NCI-H2171 treated with DMSO at 0.1 percent for 48 hours (cell line): ENCODE measurements at regions not wholly inside any gene's neighbourhood (a gene's known extent, or its start where the extent isn't known, plus 50 kb on each side); places are given as distances from the start of the nearest gene placed in this dataset.

Source experiments
- DNase-seq: peaks from one replicate; lab custom pipeline; 2025; lab: John Stamatoyannopoulos, UW

- no peak for DNase-seq
These were observed 498.2 kb upstream of the CD180 start for GRCh38 chr5:67694810-67695191.

GRCh38 chr5:67693956-67694809 lies 497.6 kb upstream of the CD180 start:
- DNase-seq, result no peak

- DNase-seq, result no peak
These were observed 490.1 kb upstream of the CD180 start for GRCh38 chr5:67686746-67687145.

GRCh38 chr5:67681703-67682102 lies 485.1 kb upstream of the CD180 start:
- DNase-seq, result no peak

GRCh38 chr5:67680099-67680498 lies 483.5 kb upstream of the CD180 start:
- no peak for DNase-seq

- no peak for DNase-seq
These were observed 482.7 kb upstream of the CD180 start for GRCh38 chr5:67679184-67679841.

- no peak for DNase-seq
These were observed 482.0 kb upstream of the CD180 start for GRCh38 chr5:67678594-67678993.

GRCh38 chr5:67677422-67677970 lies 480.9 kb upstream of the CD180 start:
- peak; percentile 87 for DNase-seq

GRCh38 chr5:67676863-67677262 lies 480.3 kb upstream of the CD180 start:
- DNase-seq, result no peak

- no peak for DNase-seq
These were observed 477.6 kb upstream of the CD180 start for GRCh38 chr5:67674159-67674655.

GRCh38 chr5:67673618-67674017 lies 477.0 kb upstream of the CD180 start:
- no peak for DNase-seq

GRCh38 chr5:67673180-67673579 lies 476.6 kb upstream of the CD180 start:
- DNase-seq, result no peak

- no peak for DNase-seq
These were observed 476.0 kb upstream of the CD180 start for GRCh38 chr5:67672636-67673035.

GRCh38 chr5:67669916-67670315 lies 473.3 kb upstream of the CD180 start:
- DNase-seq, result no peak

- DNase-seq, result no peak
These were observed 463.6 kb upstream of the CD180 start for GRCh38 chr5:67660149-67660548.

GRCh38 chr5:67659288-67659687 lies 462.7 kb upstream of the CD180 start:
- peak; percentile 76 for DNase-seq

GRCh38 chr5:67657055-67657454 lies 460.5 kb upstream of the CD180 start:
- no peak for DNase-seq

- no peak for DNase-seq
These were observed 455.6 kb upstream of the CD180 start for GRCh38 chr5:67652201-67652600.

- no peak for DNase-seq
These were observed 454.6 kb upstream of the CD180 start for GRCh38 chr5:67651180-67651579.

GRCh38 chr5:67648201-67648671 lies 451.6 kb upstream of the CD180 start:
- DNase-seq, result no peak

- no peak for DNase-seq
These were observed 451.2 kb upstream of the CD180 start for GRCh38 chr5:67647772-67648171.

- DNase-seq, result no peak
These were observed 447.8 kb upstream of the CD180 start for GRCh38 chr5:67644221-67644920.
